Glutamatergic neuron (in vitro differentiated cells): ENCODE measurements at regions not wholly inside any gene's neighbourhood (a gene's known extent, or its start where the extent isn't known, plus 50 kb on each side); places are given as distances from the start of the nearest gene placed in this dataset.

Source experiments
- DNase-seq: peaks from one replicate; pipeline ENCODE4 v3.0.0; 2022
- H3K27ac Mint-ChIP-seq: one replicate; pipeline ENCODE4 v1.8.0; 2020; ENCODE audit warnings: mild to moderate bottlenecking, mixed read lengths, inconsistent platforms; ENCODE audit not compliant: unreplicated experiment
- H3K27me3 Mint-ChIP-seq: one replicate; pipeline ENCODE4 v1.8.0; 2020; ENCODE audit warnings: mild to moderate bottlenecking, moderate library complexity, mixed read lengths, inconsistent platforms; ENCODE audit not compliant: unreplicated experiment
- H3K36me3 Mint-ChIP-seq: one replicate; pipeline ENCODE4 v1.8.0; 2020; ENCODE audit warnings: mild to moderate bottlenecking, mixed read lengths, inconsistent platforms; ENCODE audit not compliant: unreplicated experiment
- H3K4me1 Mint-ChIP-seq: one replicate; pipeline ENCODE4 v1.8.0; 2020; ENCODE audit warnings: mild to moderate bottlenecking, low read depth, mixed read lengths, inconsistent platforms; ENCODE audit not compliant: unreplicated experiment
- H3K4me3 Mint-ChIP-seq: one replicate; pipeline ENCODE4 v1.8.0; 2020; ENCODE audit warnings: mild to moderate bottlenecking, mixed read lengths, inconsistent platforms; ENCODE audit not compliant: unreplicated experiment
- H3K9me3 Mint-ChIP-seq: one replicate; pipeline ENCODE4 v1.8.0; 2020; ENCODE audit warnings: mild to moderate bottlenecking, moderate library complexity, mixed read lengths, inconsistent platforms; ENCODE audit not compliant: unreplicated experiment
- CTCF ChIP-seq: fragments of 200-600 bp; sonication (generic); IDR thresholded peaks from one replicate; pipeline ENCODE4 v1.5.0; 2021; ENCODE audit not compliant: partially characterized antibody, unreplicated experiment

GRCh38 chr14:84566109-84566508, 963.8 kb upstream of the FLRT2 start:
- no peak overlapping the region for H3K27ac Mint-ChIP-seq
- no peak for TF ChIP-seq CTCF
- no peaks in the 10 kb centered on the region for H3K27me3 Mint-ChIP-seq
- H3K9me3 Mint-ChIP-seq, result peaks cover 4% of the 10 kb centered on the region
- no peak overlapping the region for H3K4me3 Mint-ChIP-seq
- no peaks in the 10 kb centered on the region for H3K4me1 Mint-ChIP-seq
- H3K36me3 Mint-ChIP-seq, result peaks cover 5% of the 10 kb centered on the region
- no peak for DNase-seq

- no peak for DNase-seq
- H3K27ac Mint-ChIP-seq, result no peak overlapping the region
- TF ChIP-seq CTCF, result no peak
- no peaks in the 10 kb centered on the region for H3K27me3 Mint-ChIP-seq
- H3K4me1 Mint-ChIP-seq, result peaks cover 4% of the 10 kb centered on the region
- no peaks in the 10 kb centered on the region for H3K9me3 Mint-ChIP-seq
- no peak overlapping the region for H3K4me3 Mint-ChIP-seq
- no peaks in the 10 kb centered on the region for H3K36me3 Mint-ChIP-seq
Measured at GRCh38 chr14:84575681-84576080, 954.3 kb upstream of the FLRT2 start.

GRCh38 chr14:84579292-84579691, 950.7 kb upstream of the FLRT2 start:
- Mint-ChIP-seq H3K4me3 (no peak overlapping the region), H3K36me3 (no peaks in the 10 kb centered on the region), H3K4me1 (no peaks in the 10 kb centered on the region), H3K27me3 (no peaks in the 10 kb centered on the region), H3K27ac (no peak overlapping the region), H3K9me3 (no peaks in the 10 kb centered on the region)
- DNase-seq, result no peak
- TF ChIP-seq CTCF, result no peak

- H3K4me1 Mint-ChIP-seq, result no peaks in the 10 kb centered on the region
- no peak overlapping the region for H3K27ac Mint-ChIP-seq
- no peak for TF ChIP-seq CTCF
- DNase-seq, result no peak
- no peaks in the 10 kb centered on the region for H3K9me3 Mint-ChIP-seq
- H3K27me3 Mint-ChIP-seq, result no peaks in the 10 kb centered on the region
- H3K4me3 Mint-ChIP-seq, result no peak overlapping the region
- H3K36me3 Mint-ChIP-seq, result no peaks in the 10 kb centered on the region
Measured at GRCh38 chr14:84581041-84581440, 948.9 kb upstream of the FLRT2 start.

GRCh38 chr14:84584511-84584910, 945.4 kb upstream of the FLRT2 start:
- Mint-ChIP-seq H3K36me3 (no peaks in the 10 kb centered on the region), H3K9me3 (no peaks in the 10 kb centered on the region), H3K4me1 (no peaks in the 10 kb centered on the region), H3K27me3 (no peaks in the 10 kb centered on the region), H3K27ac (no peak overlapping the region), H3K4me3 (no peak overlapping the region)
- TF ChIP-seq CTCF, result no peak
- no peak for DNase-seq
